Natural killer cell (primary cell): ENCODE measurements at regions not wholly inside any gene's neighbourhood (a gene's known extent, or its start where the extent isn't known, plus 50 kb on each side); places are given as distances from the start of the nearest gene placed in this dataset.

Experiments
- ATAC-seq, 3 donors: fragments of 150-1000 bp in 2 of 3; fragments of 200-7000 bp in 1 of 3; cut with Tn5 transposase; 1 replicate in 1 of 3; 2 replicates in 2 of 3; pipeline ENCODE4 v1.10.0; 2021; ENCODE audit warnings: mild to moderate bottlenecking in 2 of 3, moderate library complexity in 2 of 3
- DNase-seq, 2 donors: peaks; one replicate each; pipeline versions ENCODE4 v3.0.0 to v3.0.0-alpha.2; 2013 to 2021; ENCODE audit warnings: mixed read lengths in 1 of 2
- H3K27ac ChIP-seq: one replicate; pipeline ENCODE4 v1.5.1; 2013; ENCODE audit warnings: mild to moderate bottlenecking, low read length
- H3K27me3 ChIP-seq: one replicate; pipeline ENCODE4 v1.6.1; 2013; ENCODE audit warnings: low read length; ENCODE audit not compliant: control insufficient read depth, insufficient read depth
- H3K36me3 ChIP-seq: one replicate; pipeline ENCODE4 v1.6.1; 2013; ENCODE audit warnings: low read length; ENCODE audit not compliant: control insufficient read depth, insufficient read depth
- H3K4me1 ChIP-seq: one replicate; pipeline ENCODE4 v1.6.1; 2013; ENCODE audit warnings: low read length; ENCODE audit not compliant: control insufficient read depth, insufficient read depth
- H3K4me3 ChIP-seq: one replicate; pipeline ENCODE4 v1.5.1; 2013; ENCODE audit warnings: low read length
- H3K9me3 ChIP-seq: one replicate; pipeline ENCODE4 v1.6.1; 2013; ENCODE audit warnings: low read length; ENCODE audit not compliant: control insufficient read depth, insufficient read depth
- H3K27ac Mint-ChIP-seq, 2 donors: one replicate each; pipeline ENCODE4 v1.8.0; 2022; ENCODE audit warnings: mild to moderate bottlenecking in 2 of 2, mixed read lengths in 2 of 2, moderate library complexity in 1 of 2
- H3K27me3 Mint-ChIP-seq, 2 donors: one replicate each; pipeline ENCODE4 v1.8.0; 2022; ENCODE audit warnings: low read depth in 2 of 2, mixed read lengths in 2 of 2
- H3K36me3 Mint-ChIP-seq: one replicate; pipeline ENCODE4 v1.8.0; 2022; ENCODE audit warnings: mixed read lengths
- H3K4me1 Mint-ChIP-seq, 2 donors: one replicate each; pipeline ENCODE4 v1.8.0; 2022; ENCODE audit warnings: mixed read lengths in 2 of 2
- H3K4me3 Mint-ChIP-seq: one replicate; pipeline ENCODE4 v1.8.0; 2022; ENCODE audit warnings: mild to moderate bottlenecking, moderate library complexity, mixed read lengths
- H3K9me3 Mint-ChIP-seq, 2 donors: one replicate each; pipeline ENCODE4 v1.8.0; 2022; ENCODE audit warnings: mixed read lengths in 2 of 2
- WGBS: methylation state at CpG from one replicate; pipeline ENCODE4 v1.1.7; 2013; ENCODE audit warnings: missing lambda C conversion rate; ENCODE audit not compliant: insufficient coverage; 5-methylcytosine and 5-hydroxymethylcytosine counted together
- intact Hi-C: fragments of 100-400 bp; cut with micrococcal nuclease; formaldehyde crosslinking; loops from one replicate; pipeline ENCODE4 v1.14.2; 2022
- TF ChIP-seq, protein P1 (sequence below): fragments of 200-600 bp; IDR thresholded peaks from one replicate; pipeline ENCODE4 v1.8.0; 2022; ENCODE audit warnings: antibody characterized with exemption

DNA sequence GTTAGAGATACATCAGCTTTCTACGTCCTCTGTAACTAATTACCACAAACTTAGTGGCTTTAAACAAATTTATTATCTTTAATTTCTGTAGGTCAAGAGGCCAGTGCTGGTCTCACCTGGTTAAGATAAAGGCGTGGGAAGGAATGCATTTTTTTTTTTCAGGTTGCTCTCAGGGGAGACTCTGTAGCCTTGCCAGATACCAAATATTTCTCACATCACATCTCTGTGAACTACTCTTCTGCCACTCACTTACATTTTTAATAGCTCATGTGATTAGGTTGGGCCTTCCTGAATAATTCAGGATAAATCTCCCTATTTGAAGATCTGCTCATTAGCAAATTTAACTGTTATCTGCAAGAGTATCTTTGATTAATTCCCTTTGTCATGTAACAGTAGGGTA lies 214.6 kb downstream of the CBLN2 start:
- Mint-ChIP-seq H3K27ac (no peak overlapping the region), H3K4me3 (no peak overlapping the region), H3K36me3 (no peaks in the 10 kb centered on the region), H3K9me3 (peaks cover 12 to 15% of the 10 kb centered on the region in 2 donors), H3K4me1 (no peaks in the 10 kb centered on the region), H3K27me3 (no peaks in the 10 kb centered on the region)
- Histone ChIP-seq H3K4me1 (no peaks in the 10 kb centered on the region), H3K9me3 (peaks cover 2% of the 10 kb centered on the region), H3K27me3 (no peaks in the 10 kb centered on the region), H3K4me3 (no peak overlapping the region), H3K36me3 (no peaks in the 10 kb centered on the region), H3K27ac (no peak overlapping the region)
- DNase-seq = no peak
- intact Hi-C loops = no loop called here
- no CpG with 5 or more reads among the region's 2 CpGs for WGBS
- TF ChIP-seq, protein P1, sequence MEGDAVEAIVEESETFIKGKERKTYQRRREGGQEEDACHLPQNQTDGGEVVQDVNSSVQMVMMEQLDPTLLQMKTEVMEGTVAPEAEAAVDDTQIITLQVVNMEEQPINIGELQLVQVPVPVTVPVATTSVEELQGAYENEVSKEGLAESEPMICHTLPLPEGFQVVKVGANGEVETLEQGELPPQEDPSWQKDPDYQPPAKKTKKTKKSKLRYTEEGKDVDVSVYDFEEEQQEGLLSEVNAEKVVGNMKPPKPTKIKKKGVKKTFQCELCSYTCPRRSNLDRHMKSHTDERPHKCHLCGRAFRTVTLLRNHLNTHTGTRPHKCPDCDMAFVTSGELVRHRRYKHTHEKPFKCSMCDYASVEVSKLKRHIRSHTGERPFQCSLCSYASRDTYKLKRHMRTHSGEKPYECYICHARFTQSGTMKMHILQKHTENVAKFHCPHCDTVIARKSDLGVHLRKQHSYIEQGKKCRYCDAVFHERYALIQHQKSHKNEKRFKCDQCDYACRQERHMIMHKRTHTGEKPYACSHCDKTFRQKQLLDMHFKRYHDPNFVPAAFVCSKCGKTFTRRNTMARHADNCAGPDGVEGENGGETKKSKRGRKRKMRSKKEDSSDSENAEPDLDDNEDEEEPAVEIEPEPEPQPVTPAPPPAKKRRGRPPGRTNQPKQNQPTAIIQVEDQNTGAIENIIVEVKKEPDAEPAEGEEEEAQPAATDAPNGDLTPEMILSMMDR = no peak
- ATAC-seq = no peak

- intact Hi-C loops = no loop called here
- no peak overlapping the region for H3K4me3 ChIP-seq
- H3K9me3 ChIP-seq = peaks cover 2% of the 10 kb centered on the region
- H3K9me3 Mint-ChIP-seq = peaks cover 6 to 22% of the 10 kb centered on the region in 2 donors
- H3K27me3 Mint-ChIP-seq = no peaks in the 10 kb centered on the region
- H3K27ac Mint-ChIP-seq = no peak overlapping the region
- WGBS = 76% methylated on average over 4 of the region's 5 CpGs
- no peaks in the 10 kb centered on the region for H3K36me3 Mint-ChIP-seq
- ATAC-seq (no peak), DNase-seq (no peak)
- no peaks in the 10 kb centered on the region for H3K27me3 ChIP-seq
- no peak overlapping the region for H3K27ac ChIP-seq
- no peaks in the 10 kb centered on the region for H3K4me1 ChIP-seq
- no peaks in the 10 kb centered on the region for H3K36me3 ChIP-seq
- H3K4me1 Mint-ChIP-seq = no peaks in the 10 kb centered on the region
- H3K4me3 Mint-ChIP-seq = no peak overlapping the region
- TF ChIP-seq, protein P1 = no peak
Measured at GRCh38 chr18:72325307-72325706, 218.8 kb downstream of the CBLN2 start.

DNA sequence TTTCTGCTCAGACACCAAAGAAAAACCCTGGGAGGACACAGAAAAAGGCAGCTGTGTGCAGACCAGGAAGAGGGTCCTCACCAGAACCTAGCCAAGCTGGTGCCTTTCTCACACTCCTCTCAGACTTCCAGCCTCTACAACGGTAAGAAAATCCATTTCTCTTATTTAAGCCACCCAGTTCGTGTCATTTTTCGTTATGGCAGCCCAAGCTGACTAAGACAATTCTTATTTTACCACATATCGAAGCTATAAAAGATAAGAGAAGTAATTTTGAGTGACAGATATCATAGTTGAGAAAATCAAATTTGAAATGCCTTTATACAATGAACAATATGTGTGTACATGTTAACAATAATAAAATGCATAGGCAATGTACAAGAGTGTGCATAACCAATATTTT lies 219.5 kb downstream of the CBLN2 start:
- Mint-ChIP-seq H3K9me3 (peaks cover 4 to 25% of the 10 kb centered on the region in 2 donors), H3K36me3 (no peaks in the 10 kb centered on the region), H3K27ac (no peak overlapping the region), H3K4me3 (no peak overlapping the region), H3K4me1 (no peaks in the 10 kb centered on the region), H3K27me3 (no peaks in the 10 kb centered on the region)
- WGBS = 57% methylated on average over 1 of the region's 4 CpGs
- Histone ChIP-seq H3K9me3 (peaks cover 2% of the 10 kb centered on the region), H3K27ac (no peak overlapping the region), H3K4me3 (no peak overlapping the region), H3K4me1 (no peaks in the 10 kb centered on the region), H3K36me3 (no peaks in the 10 kb centered on the region), H3K27me3 (no peaks in the 10 kb centered on the region)
- TF ChIP-seq, protein P1 = no peak
- intact Hi-C loops = no loop called here
- no peak for ATAC-seq
- DNase-seq = no peak

DNA sequence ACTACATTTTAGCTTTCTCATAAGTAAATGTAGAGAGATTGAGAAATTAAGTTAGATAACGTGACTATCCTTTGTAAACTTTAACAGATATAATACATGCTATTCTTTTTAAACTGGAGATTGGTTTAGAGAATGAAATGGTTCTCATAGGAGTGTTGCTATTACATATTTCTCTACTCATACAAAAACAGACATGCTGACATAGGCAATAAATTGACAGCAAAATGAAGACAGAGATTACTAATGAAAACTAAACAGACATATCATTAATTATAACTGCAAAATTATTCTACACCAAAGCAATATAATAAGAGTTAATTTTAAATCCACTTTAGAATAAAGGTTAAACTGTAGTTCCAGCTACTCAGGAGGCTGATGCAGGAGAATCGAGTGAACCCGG lies 227.6 kb downstream of the CBLN2 start:
- intact Hi-C loops = no loop called here
- 92% methylated on average over 2 of the region's 3 CpGs for WGBS

More for the DNA sequence above, 227.6 kb downstream of the CBLN2 start:
- no peaks in the 10 kb centered on the region for H3K27me3 ChIP-seq
- no peaks in the 10 kb centered on the region for H3K27me3 Mint-ChIP-seq
- H3K36me3 ChIP-seq = no peaks in the 10 kb centered on the region
- no peak overlapping the region for H3K27ac ChIP-seq
- DNase-seq (no peak), ATAC-seq (no peak)
- H3K9me3 ChIP-seq = peaks cover 6% of the 10 kb centered on the region
- H3K36me3 Mint-ChIP-seq = no peaks in the 10 kb centered on the region
- H3K4me3 ChIP-seq = no peak overlapping the region
- H3K9me3 Mint-ChIP-seq = peaks cover 2 to 25% of the 10 kb centered on the region in 2 donors
- H3K4me1 ChIP-seq = no peaks in the 10 kb centered on the region
- H3K4me1 Mint-ChIP-seq = no peaks in the 10 kb centered on the region
- no peak overlapping the region for H3K4me3 Mint-ChIP-seq
- TF ChIP-seq, protein P1 = no peak
- no peak overlapping the region for H3K27ac Mint-ChIP-seq
